IMR-90 (cell line): ENCODE measurements at regions not wholly inside any gene's neighbourhood (a gene's known extent, or its start where the extent isn't known, plus 50 kb on each side); places are given as distances from the start of the nearest gene placed in this dataset.

ENCODE experiments used
- ATAC-seq: fragments of 200-7000 bp; cut with Tn5 transposase; 2 replicates; pipeline ENCODE4 v1.9.1; 2020; ENCODE audit warnings: low read depth, mild to moderate bottlenecking, moderate library complexity
- BruUV-seq: library from RNA; stranded (reverse); fragments of 400-500 nt; replicated peaks from 2 replicates; lab custom pipeline; 2021; lab: Mats Ljungman, UMichigan
- CTCF ChIA-PET: fragments of 300-600 bp; formaldehyde crosslinking; extraction: SDS; loops from one replicate; lab custom pipeline; 2021; ENCODE audit warnings: antibody characterized with exemption; lab: Yijun Ruan, JAX
- POLR2A ChIA-PET: fragments of 300-600 bp; sonication (Branson Sonifier 250); formaldehyde crosslinking; loops from one replicate; lab custom pipeline; 2022; ENCODE audit warnings: antibody characterized with exemption; ENCODE audit not compliant: unreplicated experiment; lab: Charles Lee
- DNase-seq: peaks from one replicate; pipeline ENCODE4 v3.0.0; 2013
- H2AFZ ChIP-seq: replicated peaks from 2 replicates; pipeline ENCODE3; 2013; ENCODE audit warnings: low read length, mild to moderate bottlenecking; ENCODE audit not compliant: poor library complexity
- H2AK5ac ChIP-seq: 2 replicates; pipeline ENCODE4 v1.6.1; 2013; ENCODE audit warnings: low read depth, low read length, inconsistent platforms
- H2AK9ac ChIP-seq: replicated peaks from 2 replicates; pipeline ENCODE3; 2013; ENCODE audit warnings: mild to moderate bottlenecking, low read depth, low read length, moderate library complexity; ENCODE audit not compliant: poor library complexity
- H2BK120ac ChIP-seq: 2 replicates; pipeline ENCODE4 v1.6.1; 2013; ENCODE audit warnings: low read depth, low read length, inconsistent platforms
- H2BK15ac ChIP-seq: 3 replicates; pipeline ENCODE4 v1.6.1; 2013; ENCODE audit warnings: low read depth, low read length, inconsistent platforms
- H2BK20ac ChIP-seq: 2 replicates; pipeline ENCODE4 v1.6.1; 2013; ENCODE audit warnings: low read depth, mild to moderate bottlenecking, inconsistent platforms, low read length, moderate library complexity
- H2BK5ac ChIP-seq: 2 replicates; pipeline ENCODE4 v1.6.1; 2013; ENCODE audit warnings: mild to moderate bottlenecking, low read depth, low read length, inconsistent platforms; ENCODE audit not compliant: poor library complexity, severe bottlenecking
- H3K14ac ChIP-seq: replicated peaks from 2 replicates; pipeline ENCODE4 v1.6.1; 2013; ENCODE audit warnings: low read depth, low read length, inconsistent platforms
- H3K18ac ChIP-seq: 2 replicates; pipeline ENCODE4 v1.6.1; 2013; ENCODE audit warnings: low read depth, low read length, control low read depth
- H3K23ac ChIP-seq: 2 replicates; pipeline ENCODE4 v1.6.1; 2013; ENCODE audit warnings: low read depth, low read length, inconsistent platforms
- H3K27ac ChIP-seq: 2 replicates; pipeline ENCODE4 v1.5.1; 2013; ENCODE audit warnings: mild to moderate bottlenecking, control low read depth, low read length; ENCODE audit not compliant: insufficient read depth
- H3K27me3 ChIP-seq: 2 replicates; pipeline ENCODE4 v1.6.1; 2013; ENCODE audit warnings: low read length; ENCODE audit not compliant: control insufficient read depth, insufficient read depth
- H3K36me3 ChIP-seq: 2 replicates; pipeline ENCODE4 v1.6.1; 2013; ENCODE audit warnings: low read length, mixed read lengths; ENCODE audit not compliant: control insufficient read depth, insufficient read depth
- H3K4ac ChIP-seq: 2 replicates; pipeline ENCODE4 v1.6.1; 2013; ENCODE audit warnings: low read depth, low read length, inconsistent platforms
- H3K4me1 ChIP-seq: 2 replicates; pipeline ENCODE4 v1.6.1; 2013; ENCODE audit warnings: low read length, mixed read lengths; ENCODE audit not compliant: control insufficient read depth, insufficient read depth
- H3K4me2 ChIP-seq: 2 replicates; pipeline ENCODE4 v1.6.1; 2013; ENCODE audit warnings: low read depth, mild to moderate bottlenecking, control low read depth, low read length, moderate library complexity
- H3K4me3 ChIP-seq: 2 replicates; pipeline ENCODE4 v1.5.1; 2013; ENCODE audit warnings: low read depth, mild to moderate bottlenecking, control low read depth, low read length, moderate library complexity; ENCODE audit not compliant: insufficient read depth
- H3K56ac ChIP-seq: 2 replicates; pipeline ENCODE4 v1.6.1; 2013; ENCODE audit warnings: low read length, inconsistent platforms; ENCODE audit not compliant: insufficient read depth; ENCODE audit errors: extremely low read depth
- H3K79me1 ChIP-seq, 2 experiments: 2 replicates each; pipeline ENCODE4 v1.6.1; 2013; ENCODE audit warnings: low read length in 2 of 2, inconsistent platforms in 1 of 2, low read depth in 1 of 2
- H3K9ac ChIP-seq: 2 replicates; pipeline ENCODE4 v1.6.1; 2013; ENCODE audit warnings: low read depth, low read length, control low read depth
- H3K9me1 ChIP-seq: 2 replicates; pipeline ENCODE4 v1.6.1; 2013; ENCODE audit warnings: low read length, inconsistent platforms; ENCODE audit not compliant: insufficient read depth
- H3K9me3 ChIP-seq: 2 replicates; pipeline ENCODE4 v1.6.1; 2013; ENCODE audit warnings: low read length; ENCODE audit not compliant: control insufficient read depth, insufficient read depth
- H4K20me1 ChIP-seq: 2 replicates; pipeline ENCODE4 v1.6.1; 2013; ENCODE audit warnings: low read length, inconsistent platforms; ENCODE audit not compliant: insufficient read depth
- H4K5ac ChIP-seq: 2 replicates; pipeline ENCODE4 v1.6.1; 2013; ENCODE audit warnings: mild to moderate bottlenecking, low read depth, low read length, control low read depth
- H4K8ac ChIP-seq, 2 experiments: 2 replicates each; pipeline ENCODE4 v1.6.1; 2013; ENCODE audit warnings: low read depth in 2 of 2, low read length in 2 of 2, control low read depth in 1 of 2, inconsistent platforms in 1 of 2
- H4K91ac ChIP-seq: 2 replicates; pipeline ENCODE4 v1.6.1; 2013; ENCODE audit warnings: low read depth, low read length, inconsistent platforms; ENCODE audit not compliant: insufficient read depth
- BHLHE40 ChIP-seq: fragments of 150-350 bp; IDR thresholded peaks from 2 replicates; pipeline ENCODE4 v1.6.1; 2016; ENCODE audit warnings: mild to moderate bottlenecking, low read depth, low read length
- CEBPB ChIP-seq: IDR thresholded peaks from 2 replicates; pipeline ENCODE4 v1.6.1; 2012; ENCODE audit warnings: low read depth, low read length, improper control_type of control experiment
- CHD1 ChIP-seq: IDR thresholded peaks from 2 replicates; pipeline ENCODE4 v1.6.1; 2012; ENCODE audit warnings: low read depth, low read length, improper control_type of control experiment
- FOS ChIP-seq: fragments of 150-350 bp; IDR thresholded peaks from 2 replicates; pipeline ENCODE4 v1.6.1; 2016; ENCODE audit warnings: low read depth, low read length
- MAFK ChIP-seq: IDR thresholded peaks from 2 replicates; pipeline ENCODE4 v1.6.1; 2012; ENCODE audit warnings: low read depth, low read length, improper control_type of control experiment
- MAZ ChIP-seq: IDR thresholded peaks from 2 replicates; pipeline ENCODE4 v1.6.1; 2012; ENCODE audit warnings: low read depth, mild to moderate bottlenecking, low read length, improper control_type of control experiment, moderate library complexity, borderline replicate concordance
- MXI1 ChIP-seq: IDR thresholded peaks from 2 replicates; pipeline ENCODE4 v1.6.1; 2012; ENCODE audit warnings: low read depth, mild to moderate bottlenecking, low read length, moderate library complexity, borderline replicate concordance
- NFE2L2 ChIP-seq: fragments of 150-350 bp; IDR thresholded peaks from 2 replicates; pipeline ENCODE4 v1.6.1; 2016; ENCODE audit warnings: low read depth, mild to moderate bottlenecking, low read length
- POLR2A ChIP-seq: IDR thresholded peaks from 2 replicates; pipeline ENCODE4 v1.6.1; 2012; ENCODE audit warnings: mild to moderate bottlenecking, low read depth, low read length
- RAD21 ChIP-seq: IDR thresholded peaks from 2 replicates; pipeline ENCODE4 v1.6.1; 2012; ENCODE audit warnings: low read length, improper control_type of control experiment
- RCOR1 ChIP-seq: IDR thresholded peaks from 2 replicates; pipeline ENCODE4 v1.6.1; 2012; ENCODE audit warnings: mild to moderate bottlenecking, low read length, improper control_type of control experiment; ENCODE audit not compliant: insufficient replicate concordance
- RFX5 ChIP-seq: IDR thresholded peaks from 2 replicates; pipeline ENCODE4 v1.8.0; 2012; ENCODE audit warnings: low read depth, mild to moderate bottlenecking, low read length, moderate library complexity
- SMC3 ChIP-seq: fragments of 150-350 bp; IDR thresholded peaks from 2 replicates; pipeline ENCODE4 v1.6.1; 2016; ENCODE audit warnings: low read depth, mild to moderate bottlenecking, antibody characterized with exemption, low read length, moderate library complexity
- dilution Hi-C: fragments of 300-500 bp; cut with HindIII; formaldehyde crosslinking; loops from one replicate; pipeline ENCODE4 v1.14.3; 2018; ENCODE audit warnings: low sequenced_read_pairs; ENCODE audit not compliant: unreplicated experiment
- in situ Hi-C: fragments of 300-500 bp; cut with MboI; formaldehyde crosslinking; loops from 3 replicates; pipeline ENCODE4 v1.14.3; 2019; ENCODE audit warnings: low sequenced_read_pairs, inconsistent platforms, mixed read lengths
- intact Hi-C: fragments of 100-400 bp; cut with micrococcal nuclease; formaldehyde crosslinking; loops from 2 replicates; pipeline ENCODE4 v1.10.0; 2022
- TF ChIP-seq, protein P1 (sequence below): fragments of 150-350 bp; IDR thresholded peaks from 2 replicates; pipeline ENCODE4 v1.6.1; 2017; ENCODE audit warnings: mild to moderate bottlenecking, antibody characterized with exemption, low read length, low read depth
- TF ChIP-seq, protein P2 (sequence below): fragments of 150-350 bp; IDR thresholded peaks from 2 replicates; pipeline ENCODE4 v1.6.1; 2016; ENCODE audit warnings: low read depth, mild to moderate bottlenecking, low read length, moderate library complexity, borderline replicate concordance
- TF ChIP-seq, protein P3 (sequence below): conservative IDR thresholded peaks from 2 replicates; pipeline ENCODE4 v1.5.1; 2012; ENCODE audit warnings: mild to moderate bottlenecking, low read depth, low read length, improper control_type of control experiment

DNA sequence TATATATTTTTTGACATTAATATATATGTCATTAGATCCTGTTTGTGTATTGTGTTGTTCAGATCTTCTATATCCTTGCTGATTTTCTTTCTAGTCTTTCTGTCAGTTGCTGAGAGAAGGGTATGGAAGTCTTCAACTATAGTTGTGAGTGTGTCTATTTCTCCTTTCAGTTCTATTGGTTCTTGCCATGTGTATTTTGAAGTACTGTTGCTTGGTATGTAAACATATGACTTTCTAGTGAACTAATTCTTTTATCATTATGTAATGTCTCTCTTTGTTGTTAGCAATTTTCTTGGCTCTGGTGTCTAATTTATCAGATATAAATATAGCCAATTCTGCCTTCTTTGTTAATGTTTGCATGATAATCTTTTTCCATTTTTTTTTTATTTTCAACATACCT is 84.3 kb upstream of the CAST start:
- Histone ChIP-seq H4K20me1 (no peaks in the 10 kb centered on the region), H3K9me1 (peaks cover 9% of the 10 kb centered on the region; the same call in 1 of the 2 replicates), H4K5ac (no peak overlapping the region), H4K8ac (no peak overlapping the region), H2BK15ac (no peak overlapping the region), H3K18ac (no peak overlapping the region), H3K14ac (no peak overlapping the region), H3K4me1 (peaks cover 6% of the 10 kb centered on the region), H3K56ac (no peak overlapping the region), H2BK5ac (peak overlapping the region; percentile 45), H4K91ac (no peak overlapping the region), H3K9me3 (peaks cover 2% of the 10 kb centered on the region), H2AK9ac (no peak overlapping the region), H3K27me3 (no peaks in the 10 kb centered on the region), H3K79me1 (no peaks in the 10 kb centered on the region), H3K23ac (no peak overlapping the region), H3K4me2 (no peak overlapping the region), H2AFZ (no peak overlapping the region), H2BK20ac (no peak overlapping the region), H2BK120ac (no peak overlapping the region), H3K9ac (no peak overlapping the region), H3K27ac (no peak overlapping the region), H3K36me3 (no peaks in the 10 kb centered on the region), H3K4ac (no peak overlapping the region), H2AK5ac (no peak overlapping the region), H3K4me3 (no peak overlapping the region)
- TF ChIP-seq, protein P1, sequence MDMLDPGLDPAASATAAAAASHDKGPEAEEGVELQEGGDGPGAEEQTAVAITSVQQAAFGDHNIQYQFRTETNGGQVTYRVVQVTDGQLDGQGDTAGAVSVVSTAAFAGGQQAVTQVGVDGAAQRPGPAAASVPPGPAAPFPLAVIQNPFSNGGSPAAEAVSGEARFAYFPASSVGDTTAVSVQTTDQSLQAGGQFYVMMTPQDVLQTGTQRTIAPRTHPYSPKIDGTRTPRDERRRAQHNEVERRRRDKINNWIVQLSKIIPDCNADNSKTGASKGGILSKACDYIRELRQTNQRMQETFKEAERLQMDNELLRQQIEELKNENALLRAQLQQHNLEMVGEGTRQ, result no peak
- TF ChIP-seq FOS (no peak), RCOR1 (no peak), BHLHE40 (no peak), CEBPB (no peak), POLR2A (no peak), RFX5 (no peak), MAZ (no peak), CHD1 (no peak), RAD21 (no peak), SMC3 (no peak), NFE2L2 (no peak), MXI1 (no peak), MAFK (no peak)
- TF ChIP-seq, protein P2, sequence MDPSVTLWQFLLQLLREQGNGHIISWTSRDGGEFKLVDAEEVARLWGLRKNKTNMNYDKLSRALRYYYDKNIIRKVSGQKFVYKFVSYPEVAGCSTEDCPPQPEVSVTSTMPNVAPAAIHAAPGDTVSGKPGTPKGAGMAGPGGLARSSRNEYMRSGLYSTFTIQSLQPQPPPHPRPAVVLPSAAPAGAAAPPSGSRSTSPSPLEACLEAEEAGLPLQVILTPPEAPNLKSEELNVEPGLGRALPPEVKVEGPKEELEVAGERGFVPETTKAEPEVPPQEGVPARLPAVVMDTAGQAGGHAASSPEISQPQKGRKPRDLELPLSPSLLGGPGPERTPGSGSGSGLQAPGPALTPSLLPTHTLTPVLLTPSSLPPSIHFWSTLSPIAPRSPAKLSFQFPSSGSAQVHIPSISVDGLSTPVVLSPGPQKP, result no peak
- TF ChIP-seq, protein P3, sequence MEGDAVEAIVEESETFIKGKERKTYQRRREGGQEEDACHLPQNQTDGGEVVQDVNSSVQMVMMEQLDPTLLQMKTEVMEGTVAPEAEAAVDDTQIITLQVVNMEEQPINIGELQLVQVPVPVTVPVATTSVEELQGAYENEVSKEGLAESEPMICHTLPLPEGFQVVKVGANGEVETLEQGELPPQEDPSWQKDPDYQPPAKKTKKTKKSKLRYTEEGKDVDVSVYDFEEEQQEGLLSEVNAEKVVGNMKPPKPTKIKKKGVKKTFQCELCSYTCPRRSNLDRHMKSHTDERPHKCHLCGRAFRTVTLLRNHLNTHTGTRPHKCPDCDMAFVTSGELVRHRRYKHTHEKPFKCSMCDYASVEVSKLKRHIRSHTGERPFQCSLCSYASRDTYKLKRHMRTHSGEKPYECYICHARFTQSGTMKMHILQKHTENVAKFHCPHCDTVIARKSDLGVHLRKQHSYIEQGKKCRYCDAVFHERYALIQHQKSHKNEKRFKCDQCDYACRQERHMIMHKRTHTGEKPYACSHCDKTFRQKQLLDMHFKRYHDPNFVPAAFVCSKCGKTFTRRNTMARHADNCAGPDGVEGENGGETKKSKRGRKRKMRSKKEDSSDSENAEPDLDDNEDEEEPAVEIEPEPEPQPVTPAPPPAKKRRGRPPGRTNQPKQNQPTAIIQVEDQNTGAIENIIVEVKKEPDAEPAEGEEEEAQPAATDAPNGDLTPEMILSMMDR, result no peak
- no TSS peak for BruUV-seq
- dilution Hi-C loops, result no loop called here
- DNase-seq (peak; percentile 82), ATAC-seq (peak; percentile 63)
- intact Hi-C loops, result no loop called here
- POLR2A ChIA-PET, result no interaction called here
- CTCF ChIA-PET, result no interaction called here
- in situ Hi-C loops, result no loop called here
